ENCODE measurements at regions not wholly inside any gene's neighbourhood (a gene's known extent, or its start where the extent isn't known, plus 50 kb on each side); places are given as distances from the start of the nearest gene placed in this dataset.

DNA sequence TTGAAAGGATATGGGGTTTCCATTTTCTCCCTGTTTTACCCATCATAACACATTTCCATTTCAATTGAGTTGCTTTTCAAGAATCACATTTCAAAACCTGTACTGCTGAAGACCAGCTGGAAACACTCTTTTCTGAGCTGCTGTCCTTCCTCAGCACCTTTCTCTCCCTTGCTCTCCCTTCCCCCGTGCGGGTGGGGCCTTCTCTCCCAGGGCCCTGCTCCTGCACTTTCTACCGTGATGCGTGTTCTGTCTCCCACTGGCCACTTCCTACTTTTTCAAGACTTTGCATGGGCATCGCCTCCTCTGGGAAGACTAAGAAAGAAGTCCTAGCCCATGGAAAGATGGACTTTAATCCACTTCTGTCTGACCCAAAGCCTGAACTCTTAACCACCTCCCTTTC is 390.4 kb downstream of the PTPRU start:
- FAIRE-seq (no peak), ATAC-seq (no peak), DNase-seq (ENCODE audit: low read depth, low spot score) (no peak)
- no peak overlapping the region for H2AFZ ChIP-seq (ENCODE audit: control insufficient read depth, low read depth, low read length)
- H3K9me3 ChIP-seq (replicated peaks; ENCODE audit: control insufficient read depth, insufficient read depth, low read length): no peaks in the 10 kb centered on the region
- H3K27me3 ChIP-seq (replicated peaks in 1 of 2; ENCODE audit: control insufficient read depth in 2 of 2, insufficient read depth in 2 of 2, low read length in 1 of 2): no peaks in the 10 kb centered on the region; a peak in 1 of 4 replicates
- POLR2A ChIA-PET: no interaction called here
- no TSS peak for BruUV-seq (replicated peaks)
- no peak overlapping the region for H3K27ac ChIP-seq (ENCODE audit: control insufficient read depth, insufficient read depth)
- no peak overlapping the region for H3K4me3 ChIP-seq
- no peaks in the 10 kb centered on the region for H3K36me3 ChIP-seq (ENCODE audit: control insufficient read depth in 2 of 2, insufficient read depth in 2 of 2, low read length in 1 of 2)
- no peaks in the 10 kb centered on the region for H3K4me1 ChIP-seq (ENCODE audit: control insufficient read depth, insufficient read depth, low read length)
- H3K79me2 ChIP-seq (ENCODE audit: control insufficient read depth, insufficient read depth, low read length): no peaks in the 10 kb centered on the region
- H3K4me2 ChIP-seq (ENCODE audit: control insufficient read depth, insufficient read depth): no peak overlapping the region
- in situ Hi-C loops (cut with MboI) (no loop called here), intact Hi-C loops (cut with micrococcal nuclease; ENCODE audit: unreplicated experiment) (no loop called here)
- 29% methylated on average over 5 of the region's 5 CpGs for WGBS (ENCODE audit: insufficient coverage, insufficient replicate concordance, low lambda C conversion rate, missing lambda C conversion rate)
- no peaks in the 10 kb centered on the region for H4K20me1 ChIP-seq (ENCODE audit: control insufficient read depth, insufficient read depth)
- SMC1A ChIA-PET (ENCODE audit: uncharacterized antibody, unreplicated experiment): no interaction called here
- RAD21 ChIA-PET (ENCODE audit: unreplicated experiment): no interaction called here
- H3K9ac ChIP-seq (ENCODE audit: control insufficient read depth, insufficient read depth, low read length): no peak overlapping the region
- CTCF ChIA-PET: no interaction called here
- TF ChIP-seq RFX5 (IDR thresholded peaks at IDR 0.05; ENCODE audit: low read depth, low read length) (no peak), EP300 (IDR thresholded peaks at IDR 0.05; ENCODE audit: borderline replicate concordance in 1 of 2, control insufficient read depth in 1 of 2, low read depth in 2 of 2, low read length in 2 of 2) (no peak), TCF7 (IDR thresholded peaks at IDR 0.05; ENCODE audit: borderline replicate concordance) (no peak), CEBPZ (IDR thresholded peaks at IDR 0.05; ENCODE audit: low read depth, low read length) (no peak), MEF2B (IDR thresholded peaks at IDR 0.05; ENCODE audit: partially characterized antibody, poor library complexity, severe bottlenecking) (no peak), FOS (IDR thresholded peaks at IDR 0.05; ENCODE audit: borderline replicate concordance, extremely low read depth, insufficient read length) (no peak), PKNOX1 (IDR thresholded peaks at IDR 0.05) (no peak), PAX5 (IDR thresholded peaks at IDR 0.05; ENCODE audit: borderline replicate concordance, low read depth, low read length) (no peak), NRF1 (conservative IDR thresholded peaks at IDR 0.05; ENCODE audit: low read depth, low read length) (no peak)
- TF ChIP-seq, protein P1, sequence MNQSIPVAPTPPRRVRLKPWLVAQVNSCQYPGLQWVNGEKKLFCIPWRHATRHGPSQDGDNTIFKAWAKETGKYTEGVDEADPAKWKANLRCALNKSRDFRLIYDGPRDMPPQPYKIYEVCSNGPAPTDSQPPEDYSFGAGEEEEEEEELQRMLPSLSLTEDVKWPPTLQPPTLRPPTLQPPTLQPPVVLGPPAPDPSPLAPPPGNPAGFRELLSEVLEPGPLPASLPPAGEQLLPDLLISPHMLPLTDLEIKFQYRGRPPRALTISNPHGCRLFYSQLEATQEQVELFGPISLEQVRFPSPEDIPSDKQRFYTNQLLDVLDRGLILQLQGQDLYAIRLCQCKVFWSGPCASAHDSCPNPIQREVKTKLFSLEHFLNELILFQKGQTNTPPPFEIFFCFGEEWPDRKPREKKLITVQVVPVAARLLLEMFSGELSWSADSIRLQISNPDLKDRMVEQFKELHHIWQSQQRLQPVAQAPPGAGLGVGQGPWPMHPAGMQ (IDR thresholded peaks at IDR 0.05; ENCODE audit: borderline replicate concordance): no peak
- TF ChIP-seq, protein P2, sequence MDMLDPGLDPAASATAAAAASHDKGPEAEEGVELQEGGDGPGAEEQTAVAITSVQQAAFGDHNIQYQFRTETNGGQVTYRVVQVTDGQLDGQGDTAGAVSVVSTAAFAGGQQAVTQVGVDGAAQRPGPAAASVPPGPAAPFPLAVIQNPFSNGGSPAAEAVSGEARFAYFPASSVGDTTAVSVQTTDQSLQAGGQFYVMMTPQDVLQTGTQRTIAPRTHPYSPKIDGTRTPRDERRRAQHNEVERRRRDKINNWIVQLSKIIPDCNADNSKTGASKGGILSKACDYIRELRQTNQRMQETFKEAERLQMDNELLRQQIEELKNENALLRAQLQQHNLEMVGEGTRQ (IDR thresholded peaks at IDR 0.05; ENCODE audit: borderline replicate concordance, low read depth, low read length): no peak
- TF ChIP-seq, protein P3, sequence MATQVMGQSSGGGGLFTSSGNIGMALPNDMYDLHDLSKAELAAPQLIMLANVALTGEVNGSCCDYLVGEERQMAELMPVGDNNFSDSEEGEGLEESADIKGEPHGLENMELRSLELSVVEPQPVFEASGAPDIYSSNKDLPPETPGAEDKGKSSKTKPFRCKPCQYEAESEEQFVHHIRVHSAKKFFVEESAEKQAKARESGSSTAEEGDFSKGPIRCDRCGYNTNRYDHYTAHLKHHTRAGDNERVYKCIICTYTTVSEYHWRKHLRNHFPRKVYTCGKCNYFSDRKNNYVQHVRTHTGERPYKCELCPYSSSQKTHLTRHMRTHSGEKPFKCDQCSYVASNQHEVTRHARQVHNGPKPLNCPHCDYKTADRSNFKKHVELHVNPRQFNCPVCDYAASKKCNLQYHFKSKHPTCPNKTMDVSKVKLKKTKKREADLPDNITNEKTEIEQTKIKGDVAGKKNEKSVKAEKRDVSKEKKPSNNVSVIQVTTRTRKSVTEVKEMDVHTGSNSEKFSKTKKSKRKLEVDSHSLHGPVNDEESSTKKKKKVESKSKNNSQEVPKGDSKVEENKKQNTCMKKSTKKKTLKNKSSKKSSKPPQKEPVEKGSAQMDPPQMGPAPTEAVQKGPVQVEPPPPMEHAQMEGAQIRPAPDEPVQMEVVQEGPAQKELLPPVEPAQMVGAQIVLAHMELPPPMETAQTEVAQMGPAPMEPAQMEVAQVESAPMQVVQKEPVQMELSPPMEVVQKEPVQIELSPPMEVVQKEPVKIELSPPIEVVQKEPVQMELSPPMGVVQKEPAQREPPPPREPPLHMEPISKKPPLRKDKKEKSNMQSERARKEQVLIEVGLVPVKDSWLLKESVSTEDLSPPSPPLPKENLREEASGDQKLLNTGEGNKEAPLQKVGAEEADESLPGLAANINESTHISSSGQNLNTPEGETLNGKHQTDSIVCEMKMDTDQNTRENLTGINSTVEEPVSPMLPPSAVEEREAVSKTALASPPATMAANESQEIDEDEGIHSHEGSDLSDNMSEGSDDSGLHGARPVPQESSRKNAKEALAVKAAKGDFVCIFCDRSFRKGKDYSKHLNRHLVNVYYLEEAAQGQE (IDR thresholded peaks at IDR 0.05; ENCODE audit: low read depth, low read length): no peak
